ENCODE measurements at regions not wholly inside any gene's neighbourhood (a gene's known extent, or its start where the extent isn't known, plus 50 kb on each side); places are given as distances from the start of the nearest gene placed in this dataset.
"Not testable (repeated sequence)": the region's sequence is repeated elsewhere in the genome, so short reads cannot be mapped to it uniquely, and the experiment has no call there.

DNA sequence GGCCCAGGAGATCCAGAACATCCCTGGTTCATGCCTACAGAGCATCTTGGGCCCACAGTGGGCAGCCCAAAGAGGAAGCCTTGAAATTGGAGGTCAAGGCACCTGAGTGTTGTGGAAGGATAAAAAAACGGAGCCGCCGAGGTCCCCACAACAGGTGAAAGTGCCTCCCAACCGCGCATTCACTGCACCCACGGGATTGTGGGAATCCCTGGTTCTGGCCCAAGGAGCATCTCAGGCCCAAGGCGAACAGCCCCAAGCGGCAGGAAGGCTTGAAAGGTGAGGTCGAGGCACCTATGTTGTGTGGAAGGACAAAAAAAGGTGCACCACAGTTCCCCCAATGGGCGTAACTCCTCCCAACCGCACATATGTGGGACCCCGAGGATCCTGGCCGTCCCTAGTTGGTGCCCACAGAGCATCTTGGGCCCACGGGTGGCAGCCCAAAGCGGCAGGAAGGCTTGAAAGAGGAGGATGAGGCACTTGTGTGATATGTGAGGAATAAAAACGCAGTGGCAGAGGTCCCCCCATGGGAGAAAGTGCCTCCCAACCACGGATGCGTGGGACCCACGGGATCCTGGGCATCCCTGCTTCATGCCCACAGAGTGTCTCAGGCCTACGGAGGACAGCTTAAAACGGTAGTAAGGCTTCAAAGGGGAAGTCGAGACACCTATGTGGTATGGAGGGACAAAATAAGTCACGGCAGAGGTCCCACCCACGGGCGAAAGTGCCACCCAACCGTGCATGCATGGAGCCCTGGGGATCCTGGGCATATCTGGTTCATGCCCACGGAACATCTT lies 583.9 kb downstream of the ALG10 start:
- intact Hi-C loops (cut with DNase I) = no loop called here
- peak; percentile 56 for DNase-seq (ENCODE audit: missing footprints)
- ATAC-seq = no peak

GRCh38 chr12:34606749-34607519 lies 584.6 kb downstream of the ALG10 start:
- no peak for ATAC-seq
- intact Hi-C loops (cut with DNase I) = no loop called here
- DNase-seq (ENCODE audit: missing footprints) = peak; percentile 47

DNA sequence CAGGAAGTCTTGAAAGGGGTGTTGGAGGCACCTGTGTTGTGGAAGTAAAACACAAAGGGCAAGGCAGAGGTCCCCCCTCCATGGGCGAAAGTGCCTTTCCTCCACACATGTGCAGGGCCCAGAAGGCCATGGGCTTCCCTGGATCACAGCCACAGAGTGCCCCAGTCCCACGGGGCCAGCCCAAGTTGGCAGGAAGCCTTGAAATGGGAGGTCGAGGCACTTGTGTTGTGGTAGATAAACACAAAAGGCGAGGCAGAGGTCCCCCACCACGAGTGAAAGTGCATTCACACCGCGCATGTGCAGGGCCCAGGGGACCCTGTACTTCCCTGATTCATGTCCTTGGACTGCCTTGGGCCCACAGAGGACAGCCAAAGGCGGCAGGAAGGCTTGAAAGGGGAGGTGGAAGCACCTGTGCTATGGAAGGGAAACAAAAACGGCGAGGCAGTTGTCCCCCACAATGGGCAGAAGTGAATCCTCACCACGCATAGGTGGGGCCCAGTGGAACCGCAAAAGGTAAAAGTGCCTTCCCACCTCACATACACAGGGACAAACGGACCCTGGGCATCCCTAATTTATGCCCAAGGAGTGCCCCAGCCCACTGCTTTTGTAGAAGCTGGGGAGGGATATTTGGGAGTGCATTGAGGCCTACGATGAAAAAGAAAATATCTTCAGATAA lies 585.4 kb downstream of the ALG10 start:
- DNase-seq (ENCODE audit: missing footprints) (no peak), ATAC-seq (no peak)
- intact Hi-C loops (cut with DNase I) = no loop called here

- not testable (repeated sequence) for DNase-seq (ENCODE audit: missing footprints); ATAC-seq
- intact Hi-C loops (cut with DNase I) = loop anchor here (10.0 kb wide), 1 partner anchor 51 kb away; no protein-coding TSS in a partner anchor
Measured at GRCh38 chr12:34613988-34614387, 591.7 kb downstream of the ALG10 start.

DNA sequence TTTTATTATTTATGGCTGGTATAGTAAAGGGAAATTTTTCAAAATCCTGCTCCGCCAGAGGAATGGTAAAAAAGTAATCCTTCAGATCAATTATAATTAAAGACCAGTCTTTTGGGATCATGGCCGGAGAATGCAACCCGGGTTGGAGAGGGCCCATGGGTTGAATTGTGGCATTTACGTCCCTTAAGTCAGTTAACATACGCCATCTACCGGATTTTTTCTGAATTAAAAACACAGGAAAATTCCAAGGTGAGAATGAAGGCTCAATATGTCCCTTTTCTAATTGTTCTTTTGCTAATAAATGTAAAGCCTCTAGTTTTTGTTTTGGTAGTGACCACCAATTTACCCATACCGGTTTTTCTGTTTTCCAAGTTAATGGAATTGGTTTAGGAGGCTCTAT lies 602.8 kb downstream of the ALG10 start:
- DNase-seq (ENCODE audit: missing footprints) (no peak), ATAC-seq (no peak)
- intact Hi-C loops (cut with DNase I) = loop anchor here (10.0 kb wide), 1 partner anchor 500 kb away; no protein-coding TSS in a partner anchor

GRCh38 chr12:34626363-34627157 lies 604.3 kb downstream of the ALG10 start:
- ATAC-seq = no peak
- intact Hi-C loops (cut with DNase I) = loop anchor here (10.0 kb wide), 1 partner anchor 502 kb away; no protein-coding TSS in a partner anchor
- DNase-seq (ENCODE audit: missing footprints) = no peak

Data from Right ventricle myocardium inferior (tissue), 1 donor.